ENCODE measurements at regions not wholly inside any gene's neighbourhood (a gene's known extent, or its start where the extent isn't known, plus 50 kb on each side); places are given as distances from the start of the nearest gene placed in this dataset.

DNA sequence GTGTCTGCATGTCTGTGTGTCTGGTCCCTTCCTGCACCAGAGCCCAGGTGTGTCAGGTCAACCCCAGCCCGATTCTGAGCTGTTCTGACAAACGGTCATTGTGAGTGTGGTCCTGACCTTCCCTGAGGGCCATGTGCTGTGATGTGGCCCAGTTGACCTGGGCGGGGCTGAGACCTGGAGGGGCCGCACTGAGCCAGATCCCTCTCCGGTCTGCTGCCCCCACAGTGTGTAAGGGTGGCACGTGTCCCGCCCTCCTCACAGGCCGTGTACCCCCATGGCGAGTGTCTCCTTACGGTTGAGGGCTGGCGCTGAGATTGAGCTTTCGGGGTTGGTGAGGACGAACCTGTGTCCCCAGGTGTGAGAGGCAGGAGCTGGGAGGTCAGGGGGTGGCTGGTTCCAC lies 136.5 kb downstream of the MRPL36 start:
- Mint-ChIP-seq H3K4me1 (peaks cover 2% of the 10 kb centered on the region), H3K36me3 (ENCODE audit: low read depth) (no peaks in the 10 kb centered on the region), H3K27ac (no peak overlapping the region), H3K4me3 (no peak overlapping the region), H3K27me3 (peaks cover 35% of the 10 kb centered on the region), H3K9me3 (no peaks in the 10 kb centered on the region)
- no peak for DNase-seq
- intact Hi-C loops (cut with micrococcal nuclease): no loop called here

GRCh38 chr5:1662559-1663085 lies 137.0 kb downstream of the MRPL36 start:
- peaks cover 30% of the 10 kb centered on the region for H3K27me3 Mint-ChIP-seq

GRCh38 chr5:1661831-1662558 lies 137.6 kb downstream of the MRPL36 start:
- no peak overlapping the region for H3K27ac Mint-ChIP-seq
- peaks cover 30% of the 10 kb centered on the region for H3K27me3 Mint-ChIP-seq
- intact Hi-C loops (cut with micrococcal nuclease): no loop called here
- H3K4me3 Mint-ChIP-seq: no peak overlapping the region
- H3K36me3 Mint-ChIP-seq (ENCODE audit: low read depth): no peaks in the 10 kb centered on the region
- DNase-seq: peak; percentile 46
- H3K4me1 Mint-ChIP-seq: no peaks in the 10 kb centered on the region
- no peaks in the 10 kb centered on the region for H3K9me3 Mint-ChIP-seq

More at GRCh38 chr5:1662559-1663085, 137.0 kb downstream of the MRPL36 start:
- Mint-ChIP-seq H3K9me3 (no peaks in the 10 kb centered on the region), H3K4me1 (no peaks in the 10 kb centered on the region), H3K36me3 (ENCODE audit: low read depth) (no peaks in the 10 kb centered on the region), H3K27ac (no peak overlapping the region), H3K4me3 (no peak overlapping the region)
- intact Hi-C loops (cut with micrococcal nuclease): no loop called here
- no peak for DNase-seq

GRCh38 chr5:1661311-1661710 lies 137.6 kb upstream of the LPCAT1 start:
- Mint-ChIP-seq H3K36me3 (ENCODE audit: low read depth) (no peaks in the 10 kb centered on the region), H3K27ac (no peak overlapping the region), H3K4me3 (no peak overlapping the region), H3K27me3 (peaks cover 27% of the 10 kb centered on the region), H3K9me3 (no peaks in the 10 kb centered on the region), H3K4me1 (no peaks in the 10 kb centered on the region)
- DNase-seq: peak; percentile 51
- intact Hi-C loops (cut with micrococcal nuclease): no loop called here

- H3K4me3 Mint-ChIP-seq: no peak overlapping the region
- no peaks in the 10 kb centered on the region for H3K4me1 Mint-ChIP-seq
- intact Hi-C loops (cut with micrococcal nuclease): no loop called here
- H3K36me3 Mint-ChIP-seq (ENCODE audit: low read depth): no peaks in the 10 kb centered on the region
- peaks cover 19% of the 10 kb centered on the region for H3K27me3 Mint-ChIP-seq
- no peaks in the 10 kb centered on the region for H3K9me3 Mint-ChIP-seq
- peak; percentile 43 for DNase-seq
- no peak overlapping the region for H3K27ac Mint-ChIP-seq
These were observed 136.8 kb upstream of the LPCAT1 start for GRCh38 chr5:1660511-1660910.

- Mint-ChIP-seq H3K27me3 (peaks cover 14% of the 10 kb centered on the region), H3K4me1 (no peaks in the 10 kb centered on the region), H3K9me3 (no peaks in the 10 kb centered on the region), H3K36me3 (ENCODE audit: low read depth) (no peaks in the 10 kb centered on the region), H3K27ac (no peak overlapping the region), H3K4me3 (no peak overlapping the region)
- no peak for DNase-seq
- intact Hi-C loops (cut with micrococcal nuclease): no loop called here
These were observed 136.2 kb upstream of the LPCAT1 start for GRCh38 chr5:1660001-1660400.

- Mint-ChIP-seq H3K4me1 (no peaks in the 10 kb centered on the region), H3K4me3 (no peak overlapping the region), H3K27me3 (peaks cover 13% of the 10 kb centered on the region), H3K27ac (no peak overlapping the region), H3K9me3 (no peaks in the 10 kb centered on the region), H3K36me3 (ENCODE audit: low read depth) (no peaks in the 10 kb centered on the region)
- peak; percentile 47 for DNase-seq
- intact Hi-C loops (cut with micrococcal nuclease): no loop called here
These were observed 135.6 kb upstream of the LPCAT1 start for GRCh38 chr5:1659100-1659981.

GRCh38 chr5:1658665-1659064 lies 134.9 kb upstream of the LPCAT1 start:
- H3K4me3 Mint-ChIP-seq: no peak overlapping the region
- intact Hi-C loops (cut with micrococcal nuclease): no loop called here
- H3K27me3 Mint-ChIP-seq: peaks cover 13% of the 10 kb centered on the region
- H3K4me1 Mint-ChIP-seq: no peaks in the 10 kb centered on the region
- no peak overlapping the region for H3K27ac Mint-ChIP-seq
- DNase-seq: peak; percentile 37
- H3K36me3 Mint-ChIP-seq (ENCODE audit: low read depth): no peaks in the 10 kb centered on the region
- no peaks in the 10 kb centered on the region for H3K9me3 Mint-ChIP-seq

DNA sequence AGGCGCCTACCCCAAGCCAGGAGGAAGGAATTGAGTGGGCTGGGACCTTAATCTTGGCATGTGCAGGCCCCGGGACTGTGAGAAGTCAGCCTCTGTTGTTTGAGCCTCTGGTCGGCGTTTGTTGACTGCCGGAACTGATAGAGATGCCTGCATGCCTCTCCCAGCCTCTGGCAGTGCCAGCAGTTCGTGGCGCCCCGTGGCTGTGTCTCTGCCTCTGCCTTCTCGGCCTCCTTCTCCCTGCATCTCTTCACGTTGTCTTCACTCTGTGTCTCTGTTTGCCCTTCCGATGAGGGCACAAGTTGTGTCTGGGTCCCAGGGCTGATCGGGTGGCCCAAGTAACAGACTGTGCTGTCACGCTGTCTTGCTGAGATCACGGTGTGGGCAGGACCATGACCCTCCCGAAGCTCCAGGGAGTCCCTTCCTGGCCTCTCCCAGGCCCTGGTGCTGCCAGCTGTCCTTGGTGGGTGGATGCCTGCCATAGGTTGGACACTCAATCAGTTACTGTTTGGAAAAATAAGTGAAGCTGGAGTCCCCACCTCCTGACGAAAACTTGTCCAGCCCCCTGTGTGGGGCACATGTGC lies 133.5 kb upstream of the LPCAT1 start:
- Mint-ChIP-seq H3K4me3 (no peak overlapping the region), H3K4me1 (no peaks in the 10 kb centered on the region)

GRCh38 chr5:1656271-1656975 lies 132.7 kb upstream of the LPCAT1 start:
- Mint-ChIP-seq H3K27me3 (peaks cover 26% of the 10 kb centered on the region), H3K9me3 (no peaks in the 10 kb centered on the region), H3K4me3 (no peak overlapping the region), H3K4me1 (no peaks in the 10 kb centered on the region), H3K27ac (no peak overlapping the region), H3K36me3 (ENCODE audit: low read depth) (no peaks in the 10 kb centered on the region)
- intact Hi-C loops (cut with micrococcal nuclease): no loop called here
- no peak for DNase-seq

More for the DNA sequence above, 133.5 kb upstream of the LPCAT1 start:
- Mint-ChIP-seq H3K27me3 (peaks cover 22% of the 10 kb centered on the region), H3K27ac (no peak overlapping the region), H3K9me3 (no peaks in the 10 kb centered on the region), H3K36me3 (ENCODE audit: low read depth) (no peaks in the 10 kb centered on the region)
- no peak for DNase-seq
- intact Hi-C loops (cut with micrococcal nuclease): no loop called here

- Mint-ChIP-seq H3K4me3 (no peak overlapping the region), H3K27me3 (peaks cover 28% of the 10 kb centered on the region), H3K4me1 (no peaks in the 10 kb centered on the region), H3K9me3 (no peaks in the 10 kb centered on the region), H3K36me3 (ENCODE audit: low read depth) (no peaks in the 10 kb centered on the region), H3K27ac (no peak overlapping the region)
- intact Hi-C loops (cut with micrococcal nuclease): no loop called here
- no peak for DNase-seq
These were observed 131.9 kb upstream of the LPCAT1 start for GRCh38 chr5:1655496-1656270.

DNA sequence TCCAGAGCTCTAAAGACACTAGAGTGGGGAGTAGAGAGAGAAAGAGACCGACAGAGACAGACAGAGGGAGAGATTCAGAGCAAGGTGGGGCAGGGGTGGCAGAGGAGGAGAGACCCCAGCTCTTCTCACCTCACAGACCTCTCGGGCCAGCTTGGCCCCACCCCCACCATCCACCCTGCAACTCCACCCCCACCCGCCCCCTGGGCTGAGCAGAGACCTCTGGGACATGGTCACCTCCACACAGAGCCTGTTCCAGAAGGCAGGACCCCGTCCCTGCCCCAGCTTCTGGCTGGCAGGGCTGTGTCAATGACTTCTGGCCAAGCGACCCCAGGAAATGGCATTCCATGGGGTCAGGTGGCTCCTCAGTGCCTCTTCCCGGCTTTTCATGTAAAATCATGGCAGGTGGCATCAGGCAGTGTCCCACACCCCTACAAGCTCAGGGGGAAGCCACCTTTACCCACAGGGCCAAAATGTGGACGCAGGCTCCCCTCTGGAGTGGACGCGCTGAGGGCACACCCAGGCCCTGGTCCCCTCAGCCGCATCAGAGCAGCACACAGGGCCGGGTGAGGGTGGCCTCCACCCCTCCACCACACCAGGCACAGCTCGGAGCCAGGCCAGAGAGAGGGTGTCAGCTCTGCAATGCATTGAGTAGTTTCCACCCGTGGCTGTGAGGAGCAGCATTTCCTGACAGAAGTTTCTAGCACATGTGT lies 131.2 kb upstream of the LPCAT1 start:
- Mint-ChIP-seq H3K4me1 (no peaks in the 10 kb centered on the region), H3K4me3 (no peak overlapping the region), H3K27me3 (peaks cover 33% of the 10 kb centered on the region), H3K9me3 (no peaks in the 10 kb centered on the region), H3K36me3 (ENCODE audit: low read depth) (no peaks in the 10 kb centered on the region), H3K27ac (no peak overlapping the region)
- DNase-seq: no peak
- intact Hi-C loops (cut with micrococcal nuclease): no loop called here
